Embryonic facial prominence (tissue), 1 donor: ENCODE measurements at regions not wholly inside any gene's neighbourhood (a gene's known extent, or its start where the extent isn't known, plus 50 kb on each side); places are given as distances from the start of the nearest gene placed in this dataset.
"Not testable (repeated sequence)": the region's sequence is repeated elsewhere in the genome, so short reads cannot be mapped to it uniquely, and the experiment has no call there.

Experiments
- DNase-seq: peaks from one replicate; pipeline ENCODE4 v3.0.0-alpha.2; 2016; ENCODE audit errors: extremely low spot score

DNA sequence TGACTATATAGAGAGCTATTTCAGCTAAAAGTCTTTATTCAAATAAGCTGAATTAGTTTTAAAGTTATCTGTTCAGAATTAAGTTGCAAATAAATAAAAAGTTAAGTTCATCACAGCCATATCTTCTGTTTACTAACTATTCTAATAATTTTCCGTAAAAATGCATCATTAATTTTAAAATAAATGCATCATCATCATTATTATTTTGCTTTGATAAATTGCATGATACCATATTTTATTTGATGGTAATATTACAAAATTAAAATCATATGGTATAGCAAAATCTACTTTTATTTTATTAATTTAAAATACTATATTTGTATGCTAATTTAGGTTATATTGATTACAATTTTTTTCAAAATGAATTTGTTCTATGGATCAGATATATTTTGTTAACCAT lies 357.3 kb upstream of the NDST4 start:
- DNase-seq = no peak

DNA sequence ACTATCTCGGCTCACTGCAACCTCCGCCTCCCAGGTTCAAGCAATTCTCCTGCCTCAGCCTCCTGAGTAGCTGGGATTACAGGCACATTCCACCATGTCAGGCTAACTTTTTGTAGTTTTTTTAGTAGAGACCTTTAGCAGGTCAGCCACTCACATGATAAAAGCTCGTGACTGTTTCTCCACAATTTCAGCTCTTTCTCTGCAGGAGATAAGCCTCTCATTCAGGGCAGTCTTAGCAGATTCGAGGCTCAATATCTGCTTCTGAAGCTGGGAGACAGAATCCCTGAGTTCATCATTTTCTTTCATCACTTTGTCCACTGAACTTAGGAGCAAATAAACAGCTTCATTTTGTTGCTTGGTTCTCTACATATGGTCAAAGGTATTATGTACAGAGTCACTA lies 345.9 kb upstream of the NDST4 start:
- DNase-seq = not testable (repeated sequence)

DNA sequence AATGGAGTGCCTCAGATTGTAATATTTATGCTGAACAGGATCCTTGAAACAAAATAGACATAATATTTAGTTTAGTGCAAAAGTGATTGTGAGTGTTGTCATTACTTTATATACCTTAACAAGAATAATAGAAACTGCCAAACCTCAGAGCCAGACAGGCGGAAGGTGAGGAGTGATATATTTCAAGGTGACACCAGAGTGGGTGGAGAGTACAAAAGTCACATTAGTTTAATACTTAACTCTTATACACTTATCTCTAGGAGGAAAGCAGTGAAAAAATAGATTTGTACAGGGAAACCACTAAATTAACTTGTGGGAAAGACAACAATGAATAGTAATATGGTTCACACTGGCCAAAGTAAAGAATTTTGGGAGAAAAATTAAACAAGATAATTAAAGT lies 342.8 kb upstream of the NDST4 start:
- no peak for DNase-seq

DNA sequence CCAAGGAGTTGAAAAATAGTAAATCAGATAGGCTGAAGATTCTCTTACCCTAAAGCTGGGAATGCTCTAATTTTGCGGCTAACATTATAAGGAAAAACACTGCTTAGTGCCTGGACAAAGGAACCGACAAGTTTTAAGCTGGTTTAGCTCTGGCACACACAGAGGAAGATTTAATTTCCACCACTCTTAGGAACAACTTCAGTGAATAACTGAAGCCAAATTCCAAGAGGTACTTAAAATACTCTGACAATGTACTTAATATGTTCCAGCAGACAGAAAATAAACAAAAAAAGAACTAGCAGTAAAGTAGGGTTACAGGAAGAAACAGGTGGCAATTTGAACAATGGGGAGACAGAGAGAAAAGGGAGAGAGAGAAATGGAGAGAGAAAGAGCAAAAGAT lies 340.8 kb upstream of the NDST4 start:
- DNase-seq = no peak

DNA sequence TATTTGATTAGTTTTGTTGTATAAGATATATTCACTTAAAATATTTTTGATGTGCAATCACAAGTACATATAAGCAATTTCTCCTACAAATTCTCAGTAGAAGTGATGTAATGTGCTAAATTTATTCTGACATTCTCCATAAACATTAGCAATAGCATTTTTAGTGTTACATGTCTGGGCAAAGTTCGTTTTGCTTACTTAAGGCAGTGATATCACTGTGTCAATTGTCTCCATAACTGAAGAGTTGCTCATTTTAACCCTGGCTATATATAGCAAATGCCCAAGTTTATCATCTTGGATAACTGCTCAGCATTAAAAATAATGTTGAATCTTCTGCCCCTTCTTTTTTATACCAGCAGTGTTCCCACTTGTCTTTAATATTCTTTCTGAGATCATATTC lies 340.0 kb upstream of the NDST4 start:
- no peak for DNase-seq

DNA sequence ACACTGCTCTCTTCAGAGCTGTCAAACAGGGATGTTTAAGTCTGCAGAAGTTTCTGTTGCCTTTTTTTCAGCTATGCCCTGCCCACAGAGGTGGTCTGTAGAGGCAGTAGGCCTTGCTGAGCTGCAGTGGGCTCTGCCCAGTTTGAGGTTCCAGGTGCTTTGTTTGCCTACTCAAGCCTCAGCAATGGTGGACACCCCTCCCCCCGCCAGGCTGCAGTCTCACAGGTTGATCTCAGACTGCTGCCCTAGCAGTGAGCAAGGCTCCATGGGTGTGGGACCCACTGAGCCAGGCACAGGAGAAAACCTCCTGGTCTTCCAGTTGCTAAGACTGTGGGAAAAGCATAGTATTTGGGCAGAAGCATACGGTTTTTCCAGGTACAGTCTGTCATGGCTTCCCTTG lies 338.8 kb upstream of the NDST4 start:
- DNase-seq = not testable (repeated sequence)

DNA sequence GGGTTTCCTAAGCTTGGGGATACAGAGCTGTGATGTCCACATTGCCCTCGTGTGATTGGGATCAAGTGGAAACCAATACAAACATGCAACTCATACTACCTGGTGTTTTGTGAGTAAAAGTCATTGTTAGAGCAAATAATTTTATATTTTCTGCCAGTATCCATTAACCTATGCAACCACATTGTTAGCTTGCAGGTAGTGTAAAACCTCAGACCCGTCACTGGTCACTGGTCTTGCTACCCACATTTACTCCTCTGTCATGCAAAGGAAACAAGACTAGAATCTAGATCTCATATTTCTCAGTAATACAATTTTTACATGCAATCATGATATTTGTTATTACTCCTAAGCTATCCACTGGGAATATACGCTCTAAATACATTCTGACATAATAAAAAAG lies 324.3 kb upstream of the NDST4 start:
- no peak for DNase-seq

DNA sequence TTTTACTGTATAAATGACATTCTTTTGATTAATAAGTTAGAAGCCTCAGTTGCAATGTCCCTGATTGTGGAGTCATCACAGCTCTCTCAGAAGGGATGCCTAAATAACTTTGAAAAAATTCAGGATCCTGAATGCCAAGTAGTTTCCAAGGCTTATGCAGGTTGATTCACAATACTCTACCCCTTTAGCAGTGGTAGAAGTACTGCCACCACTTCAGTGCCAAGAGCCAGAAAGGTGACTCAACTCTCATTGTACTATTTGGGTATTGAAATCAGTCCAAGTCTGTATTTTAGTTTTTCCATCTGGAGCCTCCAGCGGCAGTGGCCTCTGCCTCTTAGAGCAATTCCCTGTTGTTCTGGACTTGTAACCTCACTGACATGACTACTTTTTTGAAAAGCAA lies 320.1 kb upstream of the NDST4 start:
- no peak for DNase-seq

DNA sequence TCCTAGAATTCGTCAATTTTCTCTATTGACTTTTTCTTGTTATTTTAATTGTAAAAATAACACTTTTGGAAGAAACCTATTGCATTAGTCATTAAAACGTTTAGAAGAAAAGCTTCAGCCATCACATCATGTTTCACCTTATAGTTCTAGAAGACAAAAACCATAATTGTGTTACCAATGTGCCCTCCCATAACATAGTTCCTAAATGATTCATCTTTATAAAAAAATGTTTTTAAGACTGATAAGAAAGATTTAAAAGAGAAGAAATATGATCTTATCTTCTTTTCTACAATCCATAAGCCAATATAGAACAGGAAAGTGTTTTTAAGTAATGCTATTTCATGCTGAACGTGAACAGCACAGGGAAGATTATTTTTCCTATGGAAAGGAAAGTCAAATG lies 316.6 kb upstream of the NDST4 start:
- no peak for DNase-seq

DNA sequence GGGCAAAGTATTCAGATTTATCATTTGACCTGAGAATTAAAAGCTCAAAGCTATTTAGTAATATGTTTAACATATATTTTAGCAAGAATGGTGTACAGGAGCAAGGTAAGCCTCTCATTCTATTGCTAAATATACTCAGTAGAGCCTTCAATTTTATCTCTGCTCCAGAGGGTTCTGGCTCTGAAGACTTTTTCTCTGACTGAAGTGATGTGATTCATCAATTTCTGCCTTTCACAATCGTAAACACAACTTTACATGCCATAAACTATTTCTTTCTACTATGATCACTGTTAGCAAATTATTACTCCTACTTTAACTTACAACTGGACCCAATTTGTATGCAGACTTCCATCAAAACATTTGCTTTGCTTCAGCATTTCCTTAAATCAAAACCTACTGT lies 315.0 kb upstream of the NDST4 start:
- DNase-seq = no peak

DNA sequence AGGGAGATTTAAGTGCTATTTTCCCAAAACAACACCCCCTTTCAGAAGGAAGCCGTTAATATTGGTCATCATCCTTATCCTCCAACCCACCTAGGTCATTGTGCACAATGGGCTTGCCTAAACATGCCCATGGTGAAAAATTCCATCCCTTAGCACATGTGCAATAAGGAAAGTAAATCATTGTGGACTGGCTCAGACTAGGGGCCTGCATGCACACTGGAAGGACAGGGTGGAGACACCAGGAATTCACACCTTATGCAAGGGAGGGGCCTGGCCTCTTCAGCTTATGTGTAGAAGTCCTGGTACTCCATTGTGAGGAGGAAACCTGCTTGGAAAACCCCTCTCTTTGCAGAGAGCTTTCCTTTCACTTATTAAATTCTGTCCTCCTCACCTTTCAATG lies 311.4 kb upstream of the NDST4 start:
- no peak for DNase-seq

DNA sequence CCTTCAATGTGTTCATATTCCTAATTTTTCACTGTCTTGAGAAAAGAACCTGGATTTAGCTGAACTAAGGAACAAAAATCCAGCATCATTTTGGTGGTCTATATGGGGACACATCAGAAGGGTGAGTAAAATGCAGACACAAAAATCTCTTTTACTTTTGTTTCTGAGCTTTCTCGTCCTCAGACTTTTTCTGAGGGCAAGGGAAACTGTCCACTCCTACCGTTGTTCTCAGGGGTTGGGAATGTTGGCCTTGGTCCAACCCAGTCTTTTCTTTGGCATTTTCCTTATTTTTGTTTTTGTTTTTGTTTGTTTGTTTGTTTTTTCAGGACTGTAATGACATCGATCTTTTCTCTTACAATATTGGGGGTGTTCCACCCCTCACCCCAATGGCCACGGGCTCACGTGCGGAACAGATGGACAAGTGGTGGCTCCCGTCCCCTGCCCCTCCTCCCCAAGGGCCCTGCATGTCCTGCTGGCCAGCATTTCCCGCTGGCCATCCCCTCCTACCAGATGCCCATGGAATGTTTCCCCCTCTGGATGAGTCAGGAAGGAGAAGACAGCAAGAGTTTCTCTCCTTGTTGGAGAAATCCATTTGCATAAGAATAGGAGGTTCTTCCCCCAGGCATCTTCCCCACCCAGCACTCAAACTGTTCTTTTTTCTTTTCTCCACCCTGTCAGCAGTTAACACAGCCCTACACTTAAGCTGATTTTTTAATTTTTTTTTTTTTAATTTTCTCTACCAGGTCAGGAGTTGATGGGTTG lies 305.4 kb upstream of the NDST4 start:
- no peak for DNase-seq

DNA sequence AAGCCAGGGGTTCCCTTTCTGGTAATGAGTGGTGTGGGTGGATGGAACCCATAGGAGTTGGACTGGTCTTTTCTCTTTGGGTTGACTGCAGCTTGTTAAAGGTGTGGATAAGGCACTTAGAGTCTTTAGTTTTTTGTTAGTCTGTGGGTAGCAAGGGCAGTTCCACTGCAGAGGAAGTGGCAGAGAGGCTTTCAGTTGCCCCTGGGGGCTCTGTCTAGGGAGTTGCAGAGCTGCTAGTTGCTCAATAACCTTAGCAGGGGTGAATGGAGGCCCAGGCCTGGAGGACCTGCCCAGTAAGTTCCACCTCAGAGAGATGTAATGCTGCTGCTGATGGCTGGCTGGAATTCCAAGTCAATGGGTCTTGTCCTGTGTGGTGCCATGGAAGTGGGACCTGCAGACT lies 282.6 kb upstream of the NDST4 start:
- no peak for DNase-seq

DNA sequence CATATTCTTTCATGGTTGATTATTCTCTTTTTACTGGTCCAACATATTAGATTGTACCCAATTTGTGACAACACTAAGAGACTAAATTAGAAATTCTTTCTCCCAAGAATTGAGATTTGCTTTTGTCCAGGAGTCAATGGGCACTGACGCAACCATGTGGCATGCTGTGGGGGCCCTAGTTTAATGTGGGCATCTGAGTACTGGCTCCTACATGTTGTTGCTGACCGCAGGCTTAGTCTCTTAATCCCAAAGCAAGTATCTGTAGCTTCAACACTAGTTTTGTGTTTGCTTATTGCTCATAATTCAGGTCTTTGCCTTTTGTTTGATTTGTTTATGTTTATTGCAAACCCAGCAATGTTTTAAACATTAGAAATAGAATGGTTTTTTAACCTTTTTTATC lies 263.4 kb upstream of the NDST4 start:
- no peak for DNase-seq

DNA sequence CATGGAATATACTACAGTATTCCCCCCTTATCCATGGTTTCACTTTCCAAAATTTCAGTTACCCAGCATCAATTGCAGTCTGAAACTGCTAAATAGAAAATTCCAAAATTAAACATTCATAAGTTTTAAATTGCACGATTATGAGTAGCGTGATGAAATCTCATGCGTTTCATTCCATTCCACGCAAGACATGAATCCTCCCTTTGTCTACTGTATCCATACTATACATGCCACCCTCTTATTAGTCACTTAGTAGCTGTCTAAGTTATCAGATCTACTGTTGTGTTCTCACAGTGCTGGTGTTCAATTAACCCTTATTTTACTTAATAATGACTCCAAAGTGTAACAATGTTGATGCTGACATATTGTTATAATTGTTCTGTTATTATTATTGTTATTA lies 261.2 kb upstream of the NDST4 start:
- DNase-seq = no peak

DNA sequence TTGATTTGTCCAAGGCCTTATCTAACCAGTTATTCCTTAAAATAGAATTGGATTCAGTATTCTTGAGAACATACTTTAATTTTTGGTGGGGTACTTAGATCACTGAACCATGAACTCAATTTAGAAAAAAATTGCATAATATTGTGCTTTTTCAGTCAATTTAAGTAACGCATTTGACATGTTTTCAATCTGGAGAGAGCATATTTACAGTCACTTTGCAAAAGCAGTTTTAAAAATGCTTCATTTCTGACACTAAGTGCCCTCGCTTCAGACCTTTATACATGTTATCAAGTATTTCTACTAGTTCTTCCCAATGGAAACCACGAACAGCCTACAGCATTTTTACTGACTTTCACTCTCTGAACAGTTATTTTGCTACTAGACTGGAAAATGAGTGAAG lies 257.1 kb upstream of the NDST4 start:
- no peak for DNase-seq

DNA sequence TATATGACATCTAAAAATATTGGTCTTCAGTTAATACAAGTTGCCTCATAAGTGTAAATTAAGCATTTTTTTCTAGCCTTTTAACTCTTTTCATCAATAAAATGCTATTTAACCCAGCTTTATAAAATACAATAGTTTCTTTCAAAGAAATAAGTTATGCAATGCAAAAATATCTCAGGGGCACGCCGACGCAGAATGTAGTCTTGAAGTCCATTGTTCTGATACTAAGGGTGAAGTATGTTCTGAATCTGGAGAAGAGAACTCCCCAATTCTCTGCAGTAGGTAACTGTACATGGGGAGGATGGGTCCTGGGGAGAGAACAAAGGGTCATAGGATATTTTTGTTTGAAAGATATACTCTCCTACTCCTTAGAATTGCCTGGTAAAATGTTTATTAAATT lies 256.6 kb upstream of the NDST4 start:
- no peak for DNase-seq

DNA sequence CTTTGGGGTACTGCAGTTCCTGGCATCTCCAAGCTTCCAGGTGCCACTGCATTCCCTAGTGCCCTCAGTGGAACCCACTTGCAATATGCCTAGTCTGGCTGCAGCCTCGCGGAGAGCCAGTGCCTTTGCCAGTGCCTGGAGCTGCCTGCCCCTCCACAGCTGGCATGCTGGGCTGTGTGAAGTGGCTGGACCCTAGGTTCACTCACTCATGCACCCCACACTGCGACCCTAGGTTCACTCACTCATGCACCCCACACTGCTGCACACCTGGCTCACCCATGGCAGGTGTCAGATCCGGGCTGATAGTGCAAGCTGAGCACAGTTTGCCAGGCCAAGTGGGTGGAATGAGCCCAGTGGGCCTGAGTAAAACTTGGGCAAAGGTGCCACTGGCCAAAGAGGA lies 253.0 kb upstream of the NDST4 start:
- no peak for DNase-seq

DNA sequence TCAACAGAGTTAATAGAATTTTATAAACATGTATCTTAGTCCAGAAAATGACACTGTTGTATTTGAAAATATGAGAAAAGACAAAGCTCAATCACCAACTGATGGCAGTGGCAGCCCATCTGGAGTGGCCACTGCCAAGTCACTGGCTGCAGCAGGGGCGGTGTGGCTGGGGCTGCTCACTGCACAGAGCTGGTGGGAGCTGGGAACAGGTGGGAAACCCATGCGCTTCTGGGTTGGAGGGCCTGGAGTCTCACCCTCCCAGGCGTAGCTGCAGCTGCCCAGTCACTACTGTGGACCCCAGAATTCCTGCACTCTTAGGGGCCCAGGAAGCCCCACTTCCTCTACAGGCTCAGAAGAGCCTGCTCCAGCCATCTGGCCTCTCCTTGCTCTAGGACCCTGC lies 251.8 kb upstream of the NDST4 start:
- no peak for DNase-seq

DNA sequence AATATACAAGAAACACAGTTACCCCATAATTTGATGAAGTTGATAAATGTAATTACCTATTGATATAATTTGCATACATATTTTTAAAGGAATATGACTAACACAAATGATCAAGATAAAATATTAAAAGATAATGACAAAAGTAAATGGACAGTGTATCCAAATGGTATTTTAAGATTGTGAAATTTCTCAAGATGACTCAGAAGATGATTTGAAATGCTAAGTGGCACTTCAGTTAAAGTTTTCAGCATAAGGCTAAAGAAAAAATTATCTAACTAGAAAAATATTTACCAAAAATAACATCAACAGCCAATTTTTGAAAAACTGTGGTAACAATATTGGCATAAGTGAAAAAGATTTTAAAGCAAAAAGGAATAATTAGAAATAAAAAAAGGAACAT lies 248.4 kb upstream of the NDST4 start:
- no peak for DNase-seq

DNA sequence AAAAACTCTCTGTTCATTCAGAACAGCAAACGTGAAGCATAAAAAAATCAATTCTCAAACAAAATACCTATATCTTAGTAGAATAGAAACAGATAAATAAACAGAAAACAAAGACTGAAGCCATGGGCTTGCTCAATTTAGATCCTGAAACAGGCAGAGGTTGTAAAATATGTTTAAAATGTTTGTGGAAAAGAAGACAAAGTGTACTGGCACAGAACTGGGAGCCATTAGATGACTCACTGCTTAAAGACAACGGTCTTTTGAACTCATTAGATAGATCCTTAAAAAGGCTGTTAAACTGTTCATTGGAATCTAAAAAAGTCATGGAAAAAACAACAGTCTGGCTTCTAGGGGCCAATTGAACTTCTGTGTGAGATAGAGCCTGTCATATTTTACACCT lies 247.0 kb upstream of the NDST4 start:
- no peak for DNase-seq

DNA sequence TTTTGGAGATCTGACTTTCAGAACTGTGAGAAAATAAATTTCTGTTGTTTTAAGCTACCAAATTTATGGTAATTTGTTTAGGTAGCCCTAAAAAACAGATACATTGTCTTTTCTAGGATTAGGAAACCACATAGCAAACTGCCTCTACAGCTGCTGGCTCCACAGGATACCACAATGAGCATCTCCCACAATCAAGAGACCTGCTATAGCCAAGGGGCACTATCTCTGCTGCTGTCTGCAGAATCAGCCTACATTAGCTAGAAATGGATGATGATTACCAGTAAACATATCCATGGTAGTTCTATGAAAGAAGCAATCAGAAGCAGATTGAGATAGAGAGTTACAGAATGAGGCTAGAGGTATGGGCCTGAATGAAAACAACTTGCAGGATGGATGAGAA lies 244.4 kb upstream of the NDST4 start:
- DNase-seq = no peak

DNA sequence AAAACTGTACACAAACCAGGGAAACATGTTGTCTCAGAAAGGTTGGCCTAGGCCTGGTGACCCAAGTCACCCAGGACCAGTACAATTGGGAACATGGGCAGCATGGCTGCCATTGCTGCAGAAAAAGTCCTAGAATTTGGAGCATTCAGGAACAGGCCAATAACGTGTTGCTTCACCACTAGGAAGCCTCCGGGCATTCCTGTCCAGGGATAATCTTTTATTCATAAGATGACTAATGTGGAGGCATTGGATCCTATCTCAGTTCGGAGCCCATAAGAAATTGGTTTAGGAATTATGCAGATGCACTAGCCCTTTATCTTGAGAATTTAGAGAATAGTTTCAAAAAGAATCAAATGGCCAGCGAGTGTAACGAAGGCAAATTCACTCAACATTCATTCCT lies 242.8 kb upstream of the NDST4 start:
- no peak for DNase-seq

DNA sequence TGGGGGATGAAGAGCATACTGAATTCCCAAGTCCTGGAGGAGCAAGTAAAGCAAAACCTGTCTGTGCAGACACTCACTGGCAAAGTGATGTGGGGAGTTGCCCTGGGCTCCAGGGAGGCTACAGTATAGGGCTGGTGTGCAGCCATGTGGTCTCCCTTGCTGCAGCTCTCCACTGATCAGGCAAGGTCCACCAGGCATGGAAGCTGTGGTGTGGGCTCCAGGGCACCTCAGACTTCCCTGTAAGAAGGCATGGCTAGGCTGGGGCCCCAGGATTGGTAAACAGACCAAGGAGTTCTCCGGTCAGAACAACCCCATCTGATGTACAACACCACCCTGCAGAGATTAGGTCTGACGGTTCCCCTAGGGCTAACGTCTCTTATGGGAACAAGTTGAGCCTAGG lies 241.9 kb upstream of the NDST4 start:
- no peak for DNase-seq
